Activated naive CD4-positive, alpha-beta T cell treated with anti-CD3 and anti-CD28 coated beads, Interleukin-2, amount 10 ng/mL, durations not matched to agents 7 days and 5 days (primary cell): ENCODE measurements at regions not wholly inside any gene's neighbourhood (a gene's known extent, or its start where the extent isn't known, plus 50 kb on each side); places are given as distances from the start of the nearest gene placed in this dataset.
"Not testable (repeated sequence)": the region's sequence is repeated elsewhere in the genome, so short reads cannot be mapped to it uniquely, and the experiment has no call there.

Source experiments
- CTCF ChIA-PET: fragments of 350-600 bp; sonication (Branson Sonifier 250); formaldehyde crosslinking; loops from one replicate; lab custom pipeline; 2021; ENCODE audit warnings: antibody characterized with exemption; lab: Charles Lee
- DNase-seq: peaks from one replicate; pipeline ENCODE4 v3.0.0-alpha.2; 2020
- H3K27ac Mint-ChIP-seq: one replicate; pipeline ENCODE4 v1.8.0; 2021; ENCODE audit warnings: mild to moderate bottlenecking, moderate library complexity, mixed read lengths
- H3K27me3 Mint-ChIP-seq: one replicate; pipeline ENCODE4 v1.8.0; 2021; ENCODE audit warnings: mild to moderate bottlenecking, mixed read lengths
- H3K36me3 Mint-ChIP-seq: one replicate; pipeline ENCODE4 v1.8.0; 2021; ENCODE audit warnings: mixed read lengths
- H3K4me1 Mint-ChIP-seq: one replicate; pipeline ENCODE4 v1.8.0; 2021; ENCODE audit warnings: mixed read lengths
- H3K4me3 Mint-ChIP-seq: one replicate; pipeline ENCODE4 v1.8.0; 2021; ENCODE audit warnings: mild to moderate bottlenecking, moderate library complexity, mixed read lengths
- H3K9me3 Mint-ChIP-seq: one replicate; pipeline ENCODE4 v1.8.0; 2021; ENCODE audit warnings: mixed read lengths

DNA sequence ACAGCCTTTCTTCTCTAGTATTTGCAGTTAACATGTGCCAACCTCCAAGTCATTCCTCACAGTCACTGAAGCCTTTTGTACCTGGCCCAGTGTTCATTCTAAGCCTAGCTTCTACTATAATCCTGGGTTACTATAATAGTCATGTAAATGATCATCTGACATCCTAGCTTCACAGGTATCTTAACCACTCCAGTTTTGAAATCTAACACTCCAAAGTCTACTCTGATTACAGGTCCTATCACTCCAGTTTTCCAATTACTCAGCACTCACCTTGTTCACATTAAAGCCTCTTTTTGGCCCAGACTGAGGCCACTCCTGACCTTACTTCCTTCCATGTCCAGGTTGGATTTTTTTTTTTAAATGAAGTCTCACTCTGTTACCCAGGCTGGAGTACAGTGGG lies 87.6 kb upstream of the ZCCHC13 start:
- Mint-ChIP-seq H3K27ac (no peak overlapping the region), H3K27me3 (no peaks in the 10 kb centered on the region), H3K4me1 (no peaks in the 10 kb centered on the region), H3K36me3 (peaks cover 46% of the 10 kb centered on the region), H3K4me3 (no peak overlapping the region), H3K9me3 (no peaks in the 10 kb centered on the region)
- CTCF ChIA-PET = no interaction called here
- DNase-seq = no peak

DNA sequence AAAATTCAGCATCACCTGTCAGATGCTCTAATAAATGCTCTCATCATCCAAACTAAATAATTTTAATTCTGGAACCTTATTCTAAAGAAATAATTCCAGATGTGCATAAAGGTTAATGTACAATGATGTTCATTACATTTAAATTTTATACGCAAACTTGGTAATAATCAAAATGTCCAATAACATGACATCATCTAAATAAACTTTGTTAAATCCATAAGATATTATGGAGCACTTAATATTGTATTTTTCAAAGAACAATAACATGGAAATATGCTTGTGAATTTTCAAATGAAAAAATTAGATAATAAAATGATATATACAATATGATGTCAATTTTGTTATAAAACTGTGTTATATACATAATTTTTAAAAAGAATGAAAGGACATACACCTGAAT lies 92.1 kb upstream of the ZCCHC13 start:
- H3K36me3 Mint-ChIP-seq = peaks cover 28% of the 10 kb centered on the region
- H3K9me3 Mint-ChIP-seq = no peaks in the 10 kb centered on the region
- H3K27ac Mint-ChIP-seq = no peak overlapping the region
- H3K4me1 Mint-ChIP-seq = no peaks in the 10 kb centered on the region
- CTCF ChIA-PET = no interaction called here
- no peak overlapping the region for H3K4me3 Mint-ChIP-seq
- DNase-seq = no peak
- H3K27me3 Mint-ChIP-seq = no peaks in the 10 kb centered on the region

DNA sequence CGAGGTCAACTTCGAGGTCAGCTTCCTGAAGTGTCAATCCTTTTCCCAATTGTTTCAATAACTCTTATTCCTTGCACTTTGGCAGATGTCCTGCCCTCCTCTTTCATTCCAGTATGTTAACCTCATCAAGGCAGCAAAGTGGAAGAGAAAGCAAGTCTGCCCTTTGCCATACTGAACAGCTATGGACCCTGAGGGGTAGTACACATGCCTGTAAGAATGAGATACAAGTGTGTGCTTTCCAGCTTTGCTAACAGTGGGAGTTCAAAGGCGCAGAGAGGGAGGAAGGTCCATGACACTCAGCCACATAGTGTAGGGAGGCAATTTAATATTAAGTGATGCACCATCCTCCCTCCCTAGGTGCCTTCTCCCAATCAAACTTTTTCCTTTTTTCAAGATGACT lies 96.4 kb upstream of the ZCCHC13 start:
- Mint-ChIP-seq H3K36me3 (peaks cover 23% of the 10 kb centered on the region), H3K27ac (no peak overlapping the region), H3K4me3 (no peak overlapping the region), H3K4me1 (no peaks in the 10 kb centered on the region), H3K27me3 (no peaks in the 10 kb centered on the region), H3K9me3 (no peaks in the 10 kb centered on the region)
- CTCF ChIA-PET = no interaction called here
- no peak for DNase-seq

DNA sequence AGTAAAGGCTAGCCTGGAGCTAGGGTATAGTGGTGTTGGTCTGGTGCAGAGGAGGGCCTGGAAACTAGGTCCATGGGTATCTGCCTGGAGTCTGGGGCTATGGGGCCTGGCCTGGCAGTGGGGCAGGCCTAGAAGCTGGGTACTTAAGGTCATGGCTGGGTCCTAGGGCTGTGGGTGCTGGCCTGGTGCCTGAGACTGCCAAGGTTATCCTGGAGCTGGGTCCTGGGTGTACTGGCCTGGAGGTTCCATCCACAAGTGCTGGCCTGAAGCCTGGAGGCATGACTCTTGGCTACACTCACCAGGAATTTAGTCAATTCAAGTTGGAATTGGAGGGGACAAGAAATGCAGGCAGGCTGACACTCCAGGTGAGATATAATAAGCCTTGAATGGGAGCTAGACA lies 108.4 kb upstream of the ZCCHC13 start:
- CTCF ChIA-PET = no interaction called here
- no peak overlapping the region for H3K4me3 Mint-ChIP-seq
- no peaks in the 10 kb centered on the region for H3K27me3 Mint-ChIP-seq
- H3K36me3 Mint-ChIP-seq = no peaks in the 10 kb centered on the region
- no peaks in the 10 kb centered on the region for H3K4me1 Mint-ChIP-seq
- H3K9me3 Mint-ChIP-seq = peaks cover 5% of the 10 kb centered on the region
- no peak overlapping the region for H3K27ac Mint-ChIP-seq
- no peak for DNase-seq

DNA sequence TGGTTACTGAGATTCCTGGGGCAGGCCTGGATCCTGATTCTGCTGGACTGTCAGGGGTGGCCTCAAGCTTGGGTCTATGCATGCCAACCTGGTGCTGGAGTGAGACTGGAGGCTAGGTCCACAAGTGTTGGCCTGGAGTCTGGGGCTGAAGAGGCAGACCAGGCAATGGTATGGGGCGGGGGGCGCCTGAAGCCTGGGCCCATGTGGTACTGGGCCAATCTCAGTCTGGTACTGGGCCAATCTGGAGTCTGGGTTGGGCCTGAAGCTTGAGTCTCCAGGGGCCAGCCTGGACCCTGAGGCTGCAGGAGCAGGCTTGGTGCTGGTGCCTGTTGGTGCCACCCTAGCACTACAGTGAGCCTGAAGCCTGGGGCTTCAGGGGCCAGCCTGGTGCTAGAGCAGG lies 108.9 kb upstream of the ZCCHC13 start:
- Mint-ChIP-seq H3K9me3 (peaks cover 5% of the 10 kb centered on the region), H3K36me3 (no peaks in the 10 kb centered on the region), H3K27me3 (no peaks in the 10 kb centered on the region), H3K4me3 (no peak overlapping the region), H3K27ac (no peak overlapping the region), H3K4me1 (no peaks in the 10 kb centered on the region)
- no peak for DNase-seq
- CTCF ChIA-PET = no interaction called here

DNA sequence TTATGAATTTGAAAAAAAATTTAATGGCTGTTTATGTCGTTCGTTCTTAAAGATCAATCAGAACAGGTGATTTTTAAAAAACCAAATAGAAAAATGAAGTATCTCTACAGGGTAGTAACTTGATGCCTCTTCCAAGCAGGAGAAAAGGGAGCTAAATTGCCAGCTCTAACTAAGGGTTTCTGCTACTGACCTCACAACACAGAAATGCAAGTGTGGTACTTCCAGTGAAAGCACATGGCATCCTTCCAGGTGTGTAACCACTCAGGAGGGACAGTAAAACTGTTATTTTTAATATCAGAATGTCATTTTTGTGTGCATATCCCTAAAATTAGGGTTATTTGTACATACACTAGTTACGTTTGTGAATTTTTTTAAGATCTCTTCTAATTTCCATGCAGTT lies 116.8 kb upstream of the ZCCHC13 start:
- H3K27me3 Mint-ChIP-seq = no peaks in the 10 kb centered on the region
- no peak overlapping the region for H3K27ac Mint-ChIP-seq
- CTCF ChIA-PET = no interaction called here
- H3K4me3 Mint-ChIP-seq = no peak overlapping the region
- no peak for DNase-seq
- H3K36me3 Mint-ChIP-seq = no peaks in the 10 kb centered on the region
- H3K9me3 Mint-ChIP-seq = no peaks in the 10 kb centered on the region
- H3K4me1 Mint-ChIP-seq = no peaks in the 10 kb centered on the region

DNA sequence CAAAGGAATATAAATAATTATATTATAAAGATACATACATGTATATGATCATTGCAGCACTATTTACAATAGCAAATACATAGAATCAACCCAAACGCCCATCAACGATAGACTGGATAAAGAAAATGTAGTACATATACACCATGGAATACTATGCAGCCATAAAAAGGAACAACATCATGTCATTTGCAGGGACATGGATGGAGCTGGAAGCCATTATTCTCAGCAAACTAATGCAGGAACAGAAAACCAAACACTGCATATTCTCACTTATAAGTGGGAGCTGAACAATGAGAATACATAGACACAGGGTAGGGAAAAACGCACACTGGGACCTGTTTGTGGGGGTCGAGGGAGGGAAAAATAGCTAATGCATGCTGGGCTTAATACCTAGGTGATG lies 120.9 kb upstream of the ZCCHC13 start:
- H3K4me1 Mint-ChIP-seq, H3K9me3 Mint-ChIP-seq, CTCF ChIA-PET: not testable (repeated sequence)

DNA sequence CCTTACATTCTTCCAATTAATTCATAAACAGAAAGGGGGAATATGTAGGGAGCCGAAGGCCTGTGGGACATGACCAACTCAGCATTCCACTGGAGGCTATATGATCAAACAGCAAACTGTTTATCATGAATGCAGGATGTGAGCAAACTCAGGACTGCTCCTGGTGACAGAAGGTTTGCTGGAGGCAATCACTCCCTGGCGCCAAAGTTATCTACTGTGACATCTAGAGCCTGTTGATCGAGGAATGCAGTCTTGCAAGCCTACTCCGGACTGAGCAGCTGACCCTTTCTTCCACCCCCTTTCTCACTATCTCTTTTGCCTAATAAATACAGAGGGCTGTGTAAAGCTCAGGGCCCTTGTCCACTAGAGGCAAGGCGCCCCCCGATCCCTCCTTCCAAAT lies 122.0 kb upstream of the ZCCHC13 start:
- H3K4me3 Mint-ChIP-seq, H3K36me3 Mint-ChIP-seq, H3K9me3 Mint-ChIP-seq, CTCF ChIA-PET, DNase-seq, H3K27me3 Mint-ChIP-seq, H3K27ac Mint-ChIP-seq, H3K4me1 Mint-ChIP-seq: not testable (repeated sequence)

More for the DNA sequence above, 120.9 kb upstream of the ZCCHC13 start:
- H3K27ac Mint-ChIP-seq, DNase-seq, H3K27me3 Mint-ChIP-seq, H3K4me3 Mint-ChIP-seq, H3K36me3 Mint-ChIP-seq: not testable (repeated sequence)

DNA sequence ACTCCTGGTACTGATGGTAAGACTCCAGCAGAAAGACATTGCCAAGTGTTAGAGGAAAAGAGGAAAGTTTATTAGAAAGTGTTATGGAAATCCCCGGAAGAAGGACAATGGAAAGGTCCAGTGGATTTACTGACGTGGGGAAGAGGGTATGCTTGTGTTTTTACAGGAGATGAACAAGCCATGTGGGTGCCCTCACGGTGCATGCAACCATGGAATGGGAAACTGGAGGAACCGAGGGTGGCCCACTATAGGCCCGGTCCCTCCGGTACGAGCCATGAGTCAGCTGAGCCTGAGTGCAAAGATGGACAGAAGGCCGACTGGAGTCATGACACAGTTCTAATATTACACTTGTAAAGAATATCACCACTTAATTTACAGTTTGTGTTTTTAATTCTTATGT lies 123.3 kb upstream of the ZCCHC13 start:
- no peak overlapping the region for H3K4me3 Mint-ChIP-seq
- DNase-seq = no peak
- no peaks in the 10 kb centered on the region for H3K4me1 Mint-ChIP-seq
- no peaks in the 10 kb centered on the region for H3K27me3 Mint-ChIP-seq
- no peak overlapping the region for H3K27ac Mint-ChIP-seq
- no peaks in the 10 kb centered on the region for H3K9me3 Mint-ChIP-seq
- H3K36me3 Mint-ChIP-seq = no peaks in the 10 kb centered on the region
- CTCF ChIA-PET = no interaction called here

DNA sequence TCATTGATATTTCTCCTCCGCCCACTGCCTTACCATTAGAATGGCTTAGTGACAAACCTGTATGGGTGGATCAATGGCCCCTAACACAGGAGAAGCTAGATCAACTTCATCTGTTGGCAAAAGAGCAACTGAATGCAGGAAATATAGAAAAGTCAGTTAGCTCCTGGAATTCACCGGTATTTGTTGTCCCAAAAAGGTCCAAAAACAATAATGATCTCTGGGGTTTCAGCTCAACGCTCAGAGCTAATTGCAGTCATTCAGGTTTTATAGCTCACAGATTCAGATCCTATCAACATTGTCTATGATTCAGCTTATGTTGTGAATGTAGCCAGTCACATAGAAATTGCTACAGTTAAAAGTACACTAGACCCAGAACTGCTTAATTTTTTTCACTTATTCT lies 124.0 kb upstream of the ZCCHC13 start:
- CTCF ChIA-PET = no interaction called here
- no peaks in the 10 kb centered on the region for H3K36me3 Mint-ChIP-seq
- no peaks in the 10 kb centered on the region for H3K9me3 Mint-ChIP-seq
- no peaks in the 10 kb centered on the region for H3K27me3 Mint-ChIP-seq
- no peak for DNase-seq
- H3K4me3 Mint-ChIP-seq = no peak overlapping the region
- no peak overlapping the region for H3K27ac Mint-ChIP-seq
- no peaks in the 10 kb centered on the region for H3K4me1 Mint-ChIP-seq

DNA sequence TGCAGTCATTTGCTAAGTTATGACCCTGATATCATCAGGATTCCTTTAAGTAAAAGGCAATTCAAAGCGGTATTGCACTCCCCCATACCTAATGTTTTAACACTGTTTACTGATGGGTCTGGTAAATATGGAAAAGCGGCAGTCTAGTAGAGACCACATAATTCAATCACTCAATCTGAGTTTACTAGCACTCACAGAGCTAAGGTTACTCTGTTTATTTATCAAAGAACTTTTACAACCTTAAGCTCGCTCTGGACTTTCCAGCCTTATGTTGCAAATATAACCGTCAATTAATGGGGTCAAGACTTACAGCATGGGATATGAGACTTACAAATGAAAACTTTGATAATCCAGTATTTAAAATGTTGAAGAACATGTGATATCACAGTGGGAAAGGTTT lies 124.5 kb upstream of the ZCCHC13 start:
- CTCF ChIA-PET = no interaction called here
- no peaks in the 10 kb centered on the region for H3K9me3 Mint-ChIP-seq

DNA sequence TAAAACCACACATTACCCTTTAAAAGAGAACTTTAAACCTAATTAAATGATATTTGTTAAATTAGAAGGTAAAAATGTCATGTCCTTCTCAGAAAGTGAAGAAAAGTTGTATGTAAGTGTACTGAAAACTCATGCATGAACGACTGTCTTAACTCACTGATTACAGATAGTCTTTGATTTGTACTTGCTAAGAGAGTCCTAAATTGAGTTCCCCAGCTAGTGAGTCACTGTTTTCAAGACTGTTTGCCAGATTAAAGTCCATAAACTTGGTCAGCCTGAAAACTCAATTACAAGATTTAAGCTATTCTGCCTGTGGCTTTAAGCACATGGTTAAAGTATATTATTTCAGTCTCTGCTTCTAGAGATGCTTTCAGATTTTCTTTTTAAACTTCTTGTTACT lies 124.9 kb upstream of the ZCCHC13 start:
- no peaks in the 10 kb centered on the region for H3K9me3 Mint-ChIP-seq
- no peaks in the 10 kb centered on the region for H3K4me1 Mint-ChIP-seq
- no peak for DNase-seq
- H3K4me3 Mint-ChIP-seq = no peak overlapping the region
- no peak overlapping the region for H3K27ac Mint-ChIP-seq
- no peaks in the 10 kb centered on the region for H3K27me3 Mint-ChIP-seq
- CTCF ChIA-PET = no interaction called here
- H3K36me3 Mint-ChIP-seq = no peaks in the 10 kb centered on the region

More for the DNA sequence above, 124.5 kb upstream of the ZCCHC13 start:
- Mint-ChIP-seq H3K27ac (no peak overlapping the region), H3K36me3 (no peaks in the 10 kb centered on the region), H3K4me3 (no peak overlapping the region), H3K4me1 (no peaks in the 10 kb centered on the region), H3K27me3 (no peaks in the 10 kb centered on the region)
- DNase-seq = no peak

DNA sequence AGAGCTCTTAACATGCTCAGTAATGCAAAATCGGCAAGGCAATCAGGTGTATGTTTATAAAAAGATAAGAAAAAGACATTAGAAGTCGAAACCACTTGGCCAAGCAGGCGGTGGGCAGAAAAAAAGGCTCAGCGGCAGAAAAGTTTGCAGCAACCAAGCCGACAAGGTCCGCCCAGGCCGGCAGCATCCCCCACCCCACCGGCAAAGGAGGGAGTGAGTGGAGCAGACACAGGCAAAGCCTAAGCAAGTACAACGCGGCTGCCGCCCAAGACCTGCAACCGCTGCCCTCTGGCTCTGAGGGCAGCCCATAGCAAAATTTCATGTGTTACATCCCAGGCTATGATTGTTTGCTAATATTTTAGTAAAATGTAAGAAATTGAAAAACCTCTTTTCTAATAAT lies 125.4 kb upstream of the ZCCHC13 start:
- Mint-ChIP-seq H3K27me3 (no peaks in the 10 kb centered on the region), H3K36me3 (no peaks in the 10 kb centered on the region), H3K9me3 (no peaks in the 10 kb centered on the region), H3K27ac (no peak overlapping the region), H3K4me1 (no peaks in the 10 kb centered on the region), H3K4me3 (no peak overlapping the region)
- no peak for DNase-seq
- CTCF ChIA-PET = no interaction called here

DNA sequence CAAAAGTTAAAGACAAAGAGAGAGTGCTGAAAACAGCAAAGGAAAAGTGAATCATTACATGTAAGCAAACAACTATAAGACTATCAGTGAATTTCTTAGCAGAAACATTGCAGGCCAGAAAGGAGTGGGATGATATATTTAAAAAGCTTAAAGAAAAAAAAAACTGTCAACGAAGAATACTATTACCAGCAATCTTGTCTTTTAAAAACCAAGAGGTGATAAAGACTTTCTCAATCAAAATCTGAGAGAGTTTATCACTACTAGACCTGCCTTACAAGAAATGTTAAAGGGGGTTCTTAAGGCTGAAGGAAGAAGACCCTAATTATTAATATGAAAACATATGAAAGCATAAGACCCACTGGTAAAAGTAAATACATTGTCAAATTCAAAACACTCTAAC lies 132.5 kb upstream of the ZCCHC13 start:
- peaks cover 8% of the 10 kb centered on the region for H3K9me3 Mint-ChIP-seq
- H3K4me3 Mint-ChIP-seq = no peak overlapping the region
- H3K27ac Mint-ChIP-seq = no peak overlapping the region
- H3K27me3 Mint-ChIP-seq = no peaks in the 10 kb centered on the region
- CTCF ChIA-PET = no interaction called here
- H3K4me1 Mint-ChIP-seq = no peaks in the 10 kb centered on the region
- DNase-seq = no peak
- peaks cover 2% of the 10 kb centered on the region for H3K36me3 Mint-ChIP-seq

DNA sequence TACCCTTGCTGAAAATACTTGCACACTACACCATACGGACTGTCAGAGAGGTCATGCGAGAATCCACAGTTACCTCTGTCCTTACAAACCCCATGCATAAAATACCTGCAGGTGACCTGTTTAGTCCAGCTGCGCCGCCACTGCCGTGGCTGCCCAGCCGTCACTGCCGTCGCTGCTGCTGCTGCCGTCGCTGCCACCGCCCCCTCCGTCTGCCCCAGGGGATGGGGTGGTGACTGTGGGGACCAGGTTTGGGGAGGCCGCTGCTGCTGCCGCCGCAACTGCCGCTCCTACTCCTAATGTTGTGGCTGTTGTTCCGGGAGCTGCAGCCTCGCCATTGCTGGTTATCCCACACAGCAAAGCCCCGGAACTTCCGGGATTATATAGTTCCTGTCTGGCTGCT lies 141.8 kb upstream of the ZCCHC13 start:
- DNase-seq = no peak
- Mint-ChIP-seq H3K4me1 (no peaks in the 10 kb centered on the region), H3K9me3 (no peaks in the 10 kb centered on the region), H3K36me3 (no peaks in the 10 kb centered on the region), H3K27ac (no peak overlapping the region), H3K4me3 (no peak overlapping the region), H3K27me3 (no peaks in the 10 kb centered on the region)
- CTCF ChIA-PET = no interaction called here

DNA sequence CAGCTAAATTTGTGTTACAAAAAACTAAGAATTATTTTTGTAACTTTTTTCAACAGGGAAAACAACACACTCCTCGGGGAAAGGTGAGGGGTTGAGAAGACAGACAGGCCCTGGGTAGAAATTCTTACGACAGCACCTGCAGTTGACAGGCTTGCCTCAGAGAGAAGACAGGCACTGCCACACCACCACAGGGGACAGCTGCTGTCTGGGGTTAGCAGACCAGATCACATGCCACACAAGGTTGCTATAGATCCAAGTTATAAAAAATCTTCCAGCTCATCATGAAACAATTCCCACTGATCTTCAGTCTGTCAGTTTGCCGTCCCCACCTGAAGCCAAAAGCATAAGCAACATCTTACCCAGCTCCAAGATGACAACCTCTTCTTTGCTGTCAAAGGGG lies 143.2 kb upstream of the ZCCHC13 start:
- CTCF ChIA-PET = no interaction called here
- Mint-ChIP-seq H3K9me3 (no peaks in the 10 kb centered on the region), H3K4me3 (no peak overlapping the region), H3K36me3 (no peaks in the 10 kb centered on the region), H3K27ac (no peak overlapping the region), H3K4me1 (no peaks in the 10 kb centered on the region), H3K27me3 (no peaks in the 10 kb centered on the region)
- DNase-seq = no peak
